Medulla oblongata (tissue), 1 donor: ENCODE measurements at regions not wholly inside any gene's neighbourhood (a gene's known extent, or its start where the extent isn't known, plus 50 kb on each side); places are given as distances from the start of the nearest gene placed in this dataset.

Experiments used
- DNase-seq: peaks from one replicate; pipeline ENCODE4 v3.0.0-alpha.2; 2015; ENCODE audit errors: extremely low spot score

DNA sequence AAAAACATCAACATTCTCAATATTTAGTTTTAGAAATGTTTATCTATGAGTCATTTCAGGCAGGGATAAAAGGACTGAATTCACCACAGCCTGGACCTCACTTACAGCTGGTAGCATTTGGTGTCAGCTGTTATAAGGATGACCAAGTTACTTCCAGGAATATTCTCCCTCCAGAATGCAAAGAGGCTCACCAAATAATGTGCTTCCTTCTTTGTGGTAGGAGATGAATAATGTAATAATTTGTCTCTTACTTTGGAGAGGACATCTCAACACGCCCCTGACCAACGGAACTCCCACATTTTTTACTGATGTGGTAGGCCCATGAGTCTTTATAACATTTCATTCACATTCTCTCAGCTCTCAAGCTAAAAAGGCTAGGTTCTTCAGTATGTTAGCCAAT, 825.9 kb upstream of the GRAMD2B start:
- no peak for DNase-seq

DNA sequence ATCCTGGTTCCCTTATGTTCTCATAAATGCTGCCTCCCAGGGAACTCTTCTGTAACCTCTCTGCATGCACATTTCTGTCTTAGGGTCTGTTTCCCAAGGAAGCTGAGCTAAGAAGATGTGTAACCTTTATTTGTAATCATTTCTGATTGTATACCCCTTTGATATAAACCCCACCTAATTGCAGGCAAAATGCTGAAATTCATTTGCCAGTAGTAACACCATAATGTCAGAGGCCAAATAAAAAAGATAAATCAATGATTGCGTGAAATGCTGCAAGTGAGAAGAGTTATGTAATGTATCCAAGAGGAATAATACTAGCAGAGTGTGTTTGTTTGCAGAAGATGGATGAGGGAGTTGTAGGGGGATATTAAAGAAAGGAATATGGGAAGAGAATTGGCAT, 822.6 kb upstream of the GRAMD2B start:
- DNase-seq: no peak

DNA sequence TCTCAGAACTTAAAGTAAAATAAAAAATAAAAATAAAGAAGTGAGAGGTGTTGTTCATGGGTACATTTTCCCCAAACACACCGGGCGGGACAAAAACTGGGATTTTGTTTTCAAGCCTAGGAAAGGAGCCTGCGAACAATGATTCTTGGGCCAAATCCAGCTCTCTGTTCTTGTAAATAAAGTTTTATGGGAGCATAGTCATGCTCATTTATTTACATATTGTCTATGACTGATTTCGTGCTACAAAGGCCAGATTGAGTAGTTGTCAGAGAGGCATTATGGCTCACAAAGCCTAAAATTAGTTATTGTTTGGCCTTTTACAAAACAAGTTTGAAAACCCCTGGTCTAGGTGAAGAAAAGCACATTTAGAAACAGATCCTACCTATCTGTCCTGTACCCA, 821.0 kb upstream of the GRAMD2B start:
- no peak for DNase-seq

DNA sequence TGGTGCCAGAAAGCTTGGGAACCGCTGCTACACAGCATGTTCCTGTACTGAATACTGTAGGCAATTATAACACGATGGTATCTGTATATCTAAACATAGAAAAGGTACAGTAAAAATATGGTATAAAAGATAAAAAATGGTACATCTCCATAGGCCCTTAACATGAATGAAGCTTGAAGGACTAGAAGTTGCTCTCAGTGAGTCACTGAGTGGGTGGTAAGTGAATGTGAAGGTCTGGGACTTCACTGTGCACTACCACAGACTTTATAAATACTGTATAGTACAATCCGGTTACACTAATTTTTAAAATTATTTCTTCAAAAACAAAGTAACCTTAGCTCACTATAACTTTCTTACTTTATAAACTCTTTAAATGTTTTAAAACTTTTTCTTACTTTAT, 819.9 kb upstream of the GRAMD2B start:
- DNase-seq: no peak

DNA sequence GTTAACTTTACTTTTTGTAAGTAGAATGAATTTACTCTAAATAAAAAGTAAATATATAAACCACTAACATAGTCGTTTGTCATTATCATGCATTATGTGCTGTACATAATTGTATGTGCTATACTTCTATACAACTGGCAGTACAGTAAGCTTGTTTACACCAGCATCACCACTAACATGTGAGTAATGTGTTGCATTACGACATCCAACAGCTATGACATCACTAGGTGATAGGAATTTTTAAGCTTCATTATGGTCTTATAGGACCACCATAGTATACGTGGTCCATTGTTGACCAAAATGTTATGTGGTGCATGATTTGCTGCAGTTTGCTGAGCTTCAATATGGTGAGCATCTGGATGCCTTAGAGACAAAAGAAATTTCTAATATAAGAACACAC, 819.1 kb upstream of the GRAMD2B start:
- no peak for DNase-seq

DNA sequence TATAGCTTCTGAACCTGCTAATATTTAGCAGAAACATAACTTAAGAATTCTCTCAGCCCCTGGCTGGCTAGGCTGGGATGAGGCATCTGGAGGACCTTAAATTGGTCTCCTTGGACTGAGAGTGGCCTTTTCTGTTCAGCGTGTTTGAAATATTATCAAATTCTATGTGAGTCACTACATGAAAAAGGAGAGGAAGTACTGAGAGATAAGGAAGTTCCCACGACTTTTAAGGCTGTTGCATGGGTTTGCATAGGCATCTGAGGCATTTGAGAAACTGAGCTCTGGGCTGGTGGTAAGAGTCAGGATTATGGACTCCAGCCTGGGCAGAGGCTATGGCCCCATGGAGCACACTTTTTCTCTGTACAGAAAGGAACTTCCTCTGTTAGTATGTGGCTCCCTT, 816.2 kb upstream of the GRAMD2B start:
- no peak for DNase-seq

DNA sequence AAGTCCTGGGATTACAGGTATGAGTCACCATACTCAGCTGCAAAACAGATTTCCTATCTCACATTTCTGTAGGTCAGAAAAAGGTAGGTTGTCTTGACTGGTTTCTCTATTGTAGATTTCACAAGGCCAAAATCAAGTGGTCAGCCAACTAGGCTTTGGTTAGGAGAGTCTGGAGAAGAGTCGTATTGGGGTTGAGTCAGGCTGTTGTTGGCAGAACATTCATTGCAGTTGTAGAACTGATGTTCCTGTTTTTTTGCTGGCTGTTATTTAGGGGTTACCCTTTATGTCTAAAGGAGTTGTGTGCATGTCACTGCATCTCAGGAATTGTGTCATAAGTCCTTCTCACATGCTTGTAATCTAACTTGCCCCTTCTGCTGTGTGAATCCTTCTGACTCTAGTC, 814.2 kb upstream of the GRAMD2B start:
- DNase-seq: no peak

DNA sequence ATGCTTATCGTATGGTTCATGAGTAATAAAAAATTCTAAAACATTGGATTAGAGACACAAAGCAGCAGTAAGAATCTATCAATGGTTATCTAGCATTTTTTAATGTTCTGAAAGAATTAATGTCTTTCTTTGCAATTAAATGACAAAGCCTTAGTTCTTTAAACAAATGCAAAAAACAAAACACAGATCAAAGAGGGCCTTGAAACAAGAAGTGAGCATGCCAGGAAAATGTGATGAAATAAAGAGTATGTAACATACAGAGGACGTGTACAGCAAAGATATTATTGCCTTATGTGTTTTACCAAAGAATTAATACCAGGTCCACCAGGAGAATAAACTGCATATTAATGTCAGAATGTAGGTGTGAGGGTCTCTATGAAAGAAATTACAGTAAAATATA, 812.3 kb upstream of the GRAMD2B start:
- DNase-seq: no peak

DNA sequence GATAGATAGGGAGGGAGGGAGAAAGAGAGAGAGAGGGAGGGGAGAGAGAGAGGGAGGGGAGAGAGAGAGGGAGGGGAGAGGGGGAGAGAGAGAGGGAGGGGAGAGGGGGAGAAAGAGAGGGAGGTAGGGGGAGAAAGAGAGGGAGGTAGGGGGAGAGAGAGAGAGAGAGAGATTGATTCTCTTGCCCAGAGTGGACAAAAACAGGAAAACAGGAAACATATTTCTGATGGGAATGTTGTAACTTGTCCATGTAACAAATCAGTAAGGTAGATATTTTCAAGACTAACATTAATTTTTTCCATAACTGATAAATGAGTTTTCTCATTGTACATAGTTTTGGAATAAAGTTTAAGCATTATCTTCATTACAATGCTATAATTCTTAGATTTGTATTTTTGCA, 811.7 kb upstream of the GRAMD2B start:
- no peak for DNase-seq

DNA sequence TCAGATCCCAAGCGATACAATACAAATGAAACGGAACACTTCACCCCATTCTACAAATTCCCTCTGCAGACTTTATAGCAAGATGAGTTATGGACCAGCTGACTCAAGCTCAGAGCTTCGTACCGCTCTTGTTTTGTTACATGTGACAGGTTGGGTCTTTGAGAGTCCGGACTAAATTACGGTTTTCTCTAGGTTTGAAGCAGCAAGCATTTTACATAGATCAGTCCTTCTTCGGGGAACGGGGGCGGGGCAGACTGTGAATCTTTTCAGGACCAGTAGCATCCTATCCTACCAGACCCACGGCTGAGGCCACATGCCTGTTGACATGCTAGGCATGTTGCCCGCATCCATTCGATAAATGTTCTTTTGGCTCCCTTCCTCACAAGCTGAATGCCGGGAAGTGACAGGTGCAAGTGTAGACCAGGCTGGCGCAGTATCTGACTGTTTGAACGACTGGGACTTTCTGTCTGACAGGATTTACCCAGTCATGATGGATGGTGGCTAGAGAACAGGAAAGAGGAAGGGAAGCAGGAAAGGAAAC, 811.0 kb upstream of the GRAMD2B start:
- peak; percentile 35 for DNase-seq

DNA sequence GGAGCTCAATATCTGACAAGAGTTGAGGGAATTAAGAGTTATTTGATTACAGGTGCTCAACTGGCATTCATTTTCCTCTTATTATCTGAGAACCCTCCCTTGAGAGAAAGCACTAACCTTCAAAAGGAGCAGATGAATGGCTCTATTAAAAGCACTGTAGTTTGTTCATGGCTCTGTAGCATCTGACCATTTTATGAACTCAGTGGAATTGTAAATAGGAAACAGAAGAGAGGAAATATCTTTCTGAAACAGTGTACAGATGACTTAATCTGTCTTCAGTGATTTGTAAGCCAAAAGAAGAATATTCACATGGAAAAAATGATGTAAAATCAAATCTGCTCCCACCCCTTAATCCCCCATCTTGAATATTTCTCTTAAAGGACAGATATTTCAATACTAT, 810.4 kb upstream of the GRAMD2B start:
- DNase-seq: peak; percentile 9

DNA sequence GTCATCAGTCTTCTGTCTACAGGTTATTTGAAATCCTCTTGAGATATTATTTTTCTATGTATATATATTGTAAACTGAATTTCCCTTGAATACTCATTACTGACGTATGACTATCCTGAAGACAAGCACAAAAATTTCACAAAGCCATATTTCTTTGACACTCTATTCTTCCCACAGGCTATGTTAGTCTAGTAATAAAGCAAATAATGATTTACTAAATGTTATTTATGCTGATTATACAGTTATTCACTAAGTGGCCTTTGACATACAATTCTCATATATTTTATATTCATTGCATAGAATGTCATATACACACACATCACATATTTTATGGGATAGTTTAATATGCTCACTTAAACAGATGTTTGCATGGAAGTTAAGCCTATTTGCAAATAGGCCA, 793.0 kb upstream of the GRAMD2B start:
- no peak for DNase-seq

DNA sequence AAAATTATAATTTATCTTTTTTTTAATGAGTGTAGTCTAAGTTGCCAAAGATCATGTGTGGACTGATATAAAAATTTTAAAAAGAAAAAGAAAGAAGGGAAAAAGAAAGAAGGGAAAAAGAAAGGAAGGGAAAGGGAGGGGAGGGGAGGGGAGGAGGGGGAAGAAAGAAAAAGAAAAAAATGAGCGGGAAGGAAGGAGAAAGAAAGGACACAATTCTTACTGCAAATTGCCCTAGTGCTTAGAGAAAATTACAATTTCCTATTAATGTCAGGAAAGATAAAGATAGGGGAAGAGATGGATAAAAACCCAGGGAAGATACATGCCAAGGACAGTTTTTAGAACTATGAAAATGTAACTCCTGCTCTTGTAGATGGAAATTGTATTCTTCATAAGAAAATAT, 789.7 kb upstream of the GRAMD2B start:
- DNase-seq: no peak

DNA sequence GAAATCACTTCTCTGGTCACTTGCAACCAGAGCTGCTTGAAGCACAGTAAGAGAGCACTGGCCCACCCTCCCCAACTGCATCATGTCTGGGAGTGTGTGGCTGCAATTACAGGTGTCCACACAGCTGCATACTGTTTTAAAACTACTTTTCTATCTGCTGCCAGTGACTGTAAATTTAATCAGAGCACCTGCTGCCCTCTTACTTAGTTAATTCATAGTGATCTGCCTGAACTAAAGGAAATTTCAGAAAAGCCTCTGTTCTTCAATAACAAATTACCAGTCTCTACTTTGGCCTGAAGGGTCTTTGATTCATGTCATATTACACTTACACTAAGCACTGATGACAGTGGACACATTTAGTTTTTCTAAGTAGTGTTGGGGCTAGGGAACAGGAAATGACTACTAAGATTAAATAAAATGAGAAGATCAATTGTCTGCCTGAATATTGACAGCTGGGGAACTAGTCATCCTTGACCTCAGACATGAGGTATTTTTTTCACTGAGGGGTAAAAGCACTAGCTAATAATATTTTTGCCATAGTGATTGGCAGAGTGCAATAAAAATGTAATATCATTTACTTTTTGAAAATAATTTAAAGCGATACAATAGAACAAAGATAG, 788.9 kb upstream of the GRAMD2B start:
- no peak for DNase-seq

DNA sequence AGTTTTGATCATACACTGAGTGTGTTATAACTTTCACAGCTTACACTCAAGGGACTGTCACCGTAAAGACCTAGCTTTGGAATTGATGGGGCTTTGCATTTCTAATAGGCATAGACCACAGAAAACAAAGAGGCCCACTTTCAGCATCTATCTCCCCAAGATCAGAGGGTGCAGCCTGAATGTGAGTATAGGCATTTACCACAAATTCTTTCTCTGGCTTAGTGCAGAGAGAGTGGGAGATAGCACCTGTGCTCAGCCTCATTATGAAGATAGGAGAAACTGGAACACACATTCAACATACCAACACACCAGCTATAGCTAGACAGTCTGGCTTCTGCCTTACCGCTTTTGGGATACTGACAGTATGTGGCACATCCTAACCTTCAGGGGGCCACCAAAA, 783.4 kb upstream of the GRAMD2B start:
- no peak for DNase-seq

DNA sequence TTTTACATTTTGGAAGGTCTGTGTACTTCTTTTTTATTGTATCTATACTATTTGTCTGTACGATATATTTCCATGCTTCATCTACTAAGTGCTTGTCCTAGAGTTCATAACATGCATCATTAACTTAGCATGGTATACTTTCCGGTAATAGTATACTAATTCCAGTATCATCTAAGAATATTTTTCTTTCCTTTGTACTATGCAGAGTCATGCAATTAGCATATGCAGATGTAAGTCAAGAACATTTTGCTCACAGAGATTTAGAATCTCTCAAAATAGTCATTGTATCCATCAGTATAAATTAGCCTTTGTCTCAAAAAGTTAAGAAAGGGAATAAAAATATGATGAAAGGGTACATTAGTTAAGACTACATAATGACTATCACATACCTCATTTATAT, 770.4 kb upstream of the GRAMD2B start:
- no peak for DNase-seq

DNA sequence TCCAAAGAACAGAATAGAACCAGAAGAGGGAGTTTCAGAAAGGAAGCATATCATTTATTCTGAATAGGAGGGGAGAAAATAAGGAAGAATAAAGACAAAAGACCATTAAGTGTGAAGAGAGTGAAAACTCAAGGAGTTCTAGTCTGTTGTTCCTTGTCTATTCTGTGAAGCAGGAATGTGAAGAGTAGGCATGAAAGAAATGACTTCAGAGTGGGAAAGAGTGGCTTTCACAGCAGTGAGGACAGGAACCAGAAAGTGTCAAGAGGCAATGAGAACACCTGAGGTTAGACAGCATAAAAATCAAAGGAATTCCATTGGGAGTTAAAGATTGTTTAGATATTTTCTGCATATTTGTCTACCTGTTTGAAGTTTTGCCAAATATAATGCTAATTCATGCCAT, 768.8 kb upstream of the GRAMD2B start:
- DNase-seq: no peak

DNA sequence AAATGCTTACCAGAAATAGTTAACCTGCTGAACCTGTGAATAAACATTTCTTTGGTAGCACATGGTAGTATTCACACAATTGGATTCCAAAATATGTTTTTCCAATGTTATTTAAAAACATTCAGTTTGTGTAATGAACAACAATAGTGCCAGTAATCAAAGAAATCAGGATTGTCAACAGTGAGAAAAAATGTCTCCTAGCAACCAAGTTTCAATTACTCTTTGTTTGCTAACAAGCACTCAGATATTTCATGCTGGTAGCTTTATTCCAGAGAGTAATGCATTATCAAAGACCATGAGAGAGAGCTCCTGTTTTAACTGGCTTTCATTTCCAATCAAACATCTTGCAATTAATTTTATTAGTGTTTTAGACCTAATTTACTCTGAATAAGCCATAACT, 768.1 kb upstream of the GRAMD2B start:
- DNase-seq: peak; percentile 50

DNA sequence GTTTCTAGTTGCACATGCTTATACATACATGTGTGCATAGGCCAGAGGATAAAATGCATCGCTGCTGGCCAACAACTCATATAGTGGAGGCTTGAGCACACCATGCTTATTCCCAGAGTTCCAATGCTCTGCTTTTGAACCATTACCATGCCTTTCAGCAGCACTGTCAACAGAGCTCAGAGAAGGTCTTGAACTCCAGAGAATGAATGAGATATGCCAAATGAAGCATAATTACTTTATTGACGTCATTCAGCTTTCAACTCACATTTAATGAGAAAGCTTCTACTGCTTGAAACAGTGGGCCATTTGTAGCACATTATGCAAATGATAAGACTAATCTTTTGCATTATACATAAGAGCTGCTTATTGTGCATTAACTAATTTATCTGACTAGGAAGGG, 765.3 kb upstream of the GRAMD2B start:
- peak; percentile 33 for DNase-seq

DNA sequence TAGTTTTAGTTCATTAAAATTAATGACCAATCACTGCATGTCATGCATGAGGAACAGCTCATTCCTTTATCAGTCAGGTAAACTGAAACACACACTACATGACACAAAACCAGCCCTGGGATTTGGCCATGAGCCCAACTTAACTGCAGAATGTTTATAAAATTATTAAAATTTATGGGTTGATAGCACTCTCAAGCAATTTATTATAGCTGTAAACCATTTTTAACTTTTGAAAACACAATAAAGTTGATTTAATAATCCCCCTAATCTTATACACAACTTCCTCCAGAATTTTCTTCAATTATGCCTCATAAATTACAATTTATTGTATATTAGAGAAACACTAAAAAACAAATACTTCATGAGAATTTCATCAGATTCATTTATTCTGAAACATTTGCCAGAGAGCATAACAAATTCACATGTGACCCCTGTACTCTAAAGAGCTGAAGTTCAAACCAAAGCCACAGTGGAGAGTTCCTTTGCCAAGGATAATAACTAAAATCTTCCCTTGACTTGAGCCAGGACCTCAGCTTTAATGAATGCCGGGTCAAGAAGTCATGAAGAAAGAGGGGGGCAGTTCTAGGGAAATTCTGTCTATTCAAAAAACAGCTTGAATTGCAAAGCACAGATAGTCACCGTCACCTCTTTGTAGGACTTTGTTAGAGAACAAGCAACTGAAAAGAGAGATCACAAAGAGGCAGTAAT, 763.7 kb upstream of the GRAMD2B start:
- DNase-seq: peak; percentile 21

DNA sequence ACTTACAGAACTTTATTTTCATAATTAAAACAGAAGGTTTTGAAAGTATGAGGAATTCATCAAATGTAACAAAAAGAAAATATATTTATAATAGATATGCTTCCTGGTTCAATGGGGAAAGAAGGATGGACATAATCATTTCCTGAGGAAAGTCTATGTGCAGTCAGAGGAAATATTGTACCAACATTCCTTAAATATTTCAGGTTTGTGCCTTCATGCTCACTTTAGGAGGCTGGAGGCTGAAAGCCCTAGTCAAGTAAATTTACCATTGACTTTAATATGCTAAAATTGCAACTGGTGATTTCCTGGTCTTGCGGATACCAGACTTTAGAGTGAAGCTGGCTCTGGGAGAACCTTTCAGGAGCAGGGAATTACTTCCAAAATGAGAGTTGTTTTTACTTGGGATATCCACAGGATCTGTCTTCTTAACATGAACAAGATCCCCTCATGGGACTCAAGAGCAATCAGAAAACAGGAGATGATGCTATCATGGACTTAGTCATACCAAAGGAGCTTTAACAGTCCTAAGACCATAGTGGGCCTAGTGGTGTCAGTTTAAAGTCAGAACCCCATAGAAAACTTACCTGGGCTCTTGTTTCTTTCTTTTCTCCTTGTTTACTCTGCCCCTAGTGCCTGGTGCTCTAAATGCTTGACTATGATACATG, 762.8 kb upstream of the GRAMD2B start:
- no peak for DNase-seq

DNA sequence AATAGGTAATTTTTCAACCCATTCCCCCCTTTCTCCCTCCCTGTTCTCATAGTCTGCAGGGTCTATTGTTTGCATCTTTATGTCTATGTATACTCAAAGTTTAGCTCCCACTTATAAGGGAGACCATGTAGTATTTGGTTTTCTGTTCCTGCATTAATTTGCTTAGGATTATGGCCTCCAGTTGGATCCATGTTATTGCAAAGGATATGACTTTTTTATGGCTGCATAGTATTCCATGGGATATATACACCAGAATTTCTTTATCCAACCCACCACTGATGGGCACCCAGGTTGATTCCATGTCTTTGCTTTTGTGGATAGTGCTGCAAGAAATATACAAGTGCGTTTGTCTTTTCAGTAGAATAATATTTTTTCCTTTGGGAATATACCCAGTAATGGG, 761.6 kb upstream of the GRAMD2B start:
- DNase-seq: no peak

DNA sequence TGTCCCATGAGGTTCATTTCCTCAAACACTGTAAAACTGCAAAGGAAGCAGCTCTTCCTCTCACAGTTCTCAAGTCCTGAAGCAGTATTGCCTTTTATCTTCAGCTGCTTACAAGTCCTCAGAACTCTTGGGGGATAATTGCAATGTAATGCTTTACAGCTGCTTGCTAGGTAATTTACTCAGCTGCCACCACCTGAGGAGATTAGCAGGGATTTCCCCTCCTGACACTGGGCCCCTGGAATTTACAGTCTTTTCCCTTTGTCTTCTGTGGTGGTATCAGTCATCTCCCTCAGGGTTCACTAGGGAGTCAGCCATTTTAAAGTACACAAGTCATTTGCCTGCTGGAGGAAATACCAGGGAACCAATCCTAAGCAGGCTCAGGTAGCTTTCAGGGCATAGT, 754.3 kb upstream of the GRAMD2B start:
- DNase-seq: no peak
